ENCODE measurements at regions not wholly inside any gene's neighbourhood (a gene's known extent, or its start where the extent isn't known, plus 50 kb on each side); places are given as distances from the start of the nearest gene placed in this dataset.
A peak's percentile ranks its signal among the peaks of the same experiment; 100 is the strongest.

DNA sequence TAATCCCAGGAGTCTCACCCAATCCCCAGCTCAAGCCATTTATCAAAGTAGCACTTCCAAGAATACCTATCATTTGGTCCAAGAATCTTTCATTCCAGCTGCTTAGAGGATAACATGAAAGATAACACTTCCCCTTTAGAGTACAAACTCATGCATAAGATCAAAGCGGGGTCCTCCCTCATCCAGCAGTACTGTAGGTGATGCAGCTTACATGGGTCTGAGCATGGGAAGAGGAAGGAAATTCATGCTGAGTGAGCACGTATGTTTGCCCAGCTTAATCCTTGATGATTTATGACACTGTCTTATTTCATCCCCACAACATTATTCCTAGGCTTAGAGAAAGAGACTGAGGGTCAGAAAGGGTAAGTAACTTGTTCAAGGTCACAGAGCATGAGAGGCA, 167.1 kb upstream of the GJB5 start:
- no peaks in the 10 kb centered on the region for H3K27me3 ChIP-seq (replicated peaks; ENCODE audit: control insufficient read depth, insufficient read depth, low read length)
- H3K36me3 ChIP-seq (ENCODE audit: control insufficient read depth, insufficient read depth, low read length), result no peaks in the 10 kb centered on the region
- no peak overlapping the region for H3K4me3 ChIP-seq (replicated peaks; ENCODE audit: low read depth, low read length)
- TF ChIP-seq, protein P1, sequence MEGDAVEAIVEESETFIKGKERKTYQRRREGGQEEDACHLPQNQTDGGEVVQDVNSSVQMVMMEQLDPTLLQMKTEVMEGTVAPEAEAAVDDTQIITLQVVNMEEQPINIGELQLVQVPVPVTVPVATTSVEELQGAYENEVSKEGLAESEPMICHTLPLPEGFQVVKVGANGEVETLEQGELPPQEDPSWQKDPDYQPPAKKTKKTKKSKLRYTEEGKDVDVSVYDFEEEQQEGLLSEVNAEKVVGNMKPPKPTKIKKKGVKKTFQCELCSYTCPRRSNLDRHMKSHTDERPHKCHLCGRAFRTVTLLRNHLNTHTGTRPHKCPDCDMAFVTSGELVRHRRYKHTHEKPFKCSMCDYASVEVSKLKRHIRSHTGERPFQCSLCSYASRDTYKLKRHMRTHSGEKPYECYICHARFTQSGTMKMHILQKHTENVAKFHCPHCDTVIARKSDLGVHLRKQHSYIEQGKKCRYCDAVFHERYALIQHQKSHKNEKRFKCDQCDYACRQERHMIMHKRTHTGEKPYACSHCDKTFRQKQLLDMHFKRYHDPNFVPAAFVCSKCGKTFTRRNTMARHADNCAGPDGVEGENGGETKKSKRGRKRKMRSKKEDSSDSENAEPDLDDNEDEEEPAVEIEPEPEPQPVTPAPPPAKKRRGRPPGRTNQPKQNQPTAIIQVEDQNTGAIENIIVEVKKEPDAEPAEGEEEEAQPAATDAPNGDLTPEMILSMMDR (IDR thresholded peaks at IDR 0.05; ENCODE audit: insufficient read depth, low read length, poor library complexity, severe bottlenecking), result no peak
- no peak for DNase-seq (ENCODE audit: extremely low read depth, insufficient read length)

DNA sequence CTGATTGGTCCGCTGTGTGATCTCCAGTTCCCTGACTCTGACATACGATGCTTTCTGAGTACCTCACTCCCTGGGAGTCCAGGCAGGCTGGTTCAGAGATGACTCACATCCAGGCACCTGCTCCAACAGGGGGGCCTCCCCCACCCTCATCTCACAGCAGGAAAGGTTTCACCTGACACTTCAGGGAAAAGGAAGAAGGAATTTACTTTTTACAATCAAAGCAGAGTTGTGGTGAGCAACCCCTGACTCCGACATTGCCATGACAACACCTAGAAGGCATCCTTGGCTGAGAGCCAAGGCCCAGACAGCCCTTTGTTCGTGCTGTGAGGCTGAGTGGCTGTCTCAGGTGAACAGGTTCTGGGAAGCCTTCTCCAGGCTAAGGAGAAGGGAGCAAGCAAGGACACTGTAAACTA, 164.6 kb upstream of the GJB5 start:
- TF ChIP-seq, protein P1 (IDR thresholded peaks at IDR 0.05; ENCODE audit: insufficient read depth, low read length, poor library complexity, severe bottlenecking), result no peak
- Histone ChIP-seq H3K27me3 (replicated peaks; ENCODE audit: control insufficient read depth, insufficient read depth, low read length) (no peaks in the 10 kb centered on the region), H3K4me3 (replicated peaks; ENCODE audit: low read depth, low read length) (no peak overlapping the region), H3K36me3 (ENCODE audit: control insufficient read depth, insufficient read depth, low read length) (no peaks in the 10 kb centered on the region)
- no peak for DNase-seq (ENCODE audit: extremely low read depth, insufficient read length)

DNA sequence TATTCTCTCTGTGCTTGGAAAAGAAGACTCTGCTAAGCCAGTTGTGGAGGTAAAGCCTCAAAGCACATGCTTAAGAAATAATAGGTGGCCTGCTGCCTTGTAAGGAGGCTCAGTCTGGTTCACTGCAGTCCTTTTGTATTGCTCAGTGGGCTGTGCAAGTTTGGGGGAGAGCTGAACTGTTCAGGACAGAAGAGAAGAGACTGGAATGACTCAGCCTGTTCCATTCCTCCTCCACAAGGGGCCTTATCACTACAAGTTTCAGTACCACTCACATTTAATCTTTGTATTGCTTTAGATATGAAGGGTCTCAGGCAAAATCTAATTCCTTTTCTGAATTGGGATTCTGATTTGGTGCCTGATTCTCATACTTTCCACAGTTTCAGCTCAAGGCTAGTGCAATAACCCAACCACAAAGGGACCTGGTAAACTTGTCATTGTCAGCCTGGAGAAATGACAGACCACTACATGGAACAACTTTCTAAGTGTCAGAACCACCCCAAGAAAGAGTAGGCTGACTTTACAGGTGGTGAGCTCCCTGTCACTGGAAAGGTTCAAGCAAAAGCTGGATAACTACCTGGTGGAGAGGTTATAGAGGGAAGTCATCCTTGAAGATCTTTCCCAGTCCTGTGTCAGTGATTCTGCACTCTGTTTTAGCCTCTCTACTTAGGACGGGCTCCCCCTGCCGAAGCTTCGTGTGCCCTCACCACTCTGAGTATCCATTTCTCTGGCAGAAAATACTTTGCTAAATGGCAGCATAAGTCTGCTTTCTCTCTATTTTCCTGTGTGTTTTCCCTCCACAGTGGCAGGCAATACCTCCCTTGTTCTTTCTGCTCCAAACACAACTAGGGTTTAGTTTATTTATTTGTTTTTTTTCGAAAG, 162.9 kb upstream of the GJB5 start:
- no peak overlapping the region for H3K4me3 ChIP-seq (replicated peaks; ENCODE audit: low read depth, low read length)
- TF ChIP-seq, protein P1 (IDR thresholded peaks at IDR 0.05; ENCODE audit: insufficient read depth, low read length, poor library complexity, severe bottlenecking), result peak; percentile 21
- H3K27me3 ChIP-seq (replicated peaks; ENCODE audit: control insufficient read depth, insufficient read depth, low read length), result no peaks in the 10 kb centered on the region
- no peak for DNase-seq (ENCODE audit: extremely low read depth, insufficient read length)
- no peaks in the 10 kb centered on the region for H3K36me3 ChIP-seq (ENCODE audit: control insufficient read depth, insufficient read depth, low read length)

DNA sequence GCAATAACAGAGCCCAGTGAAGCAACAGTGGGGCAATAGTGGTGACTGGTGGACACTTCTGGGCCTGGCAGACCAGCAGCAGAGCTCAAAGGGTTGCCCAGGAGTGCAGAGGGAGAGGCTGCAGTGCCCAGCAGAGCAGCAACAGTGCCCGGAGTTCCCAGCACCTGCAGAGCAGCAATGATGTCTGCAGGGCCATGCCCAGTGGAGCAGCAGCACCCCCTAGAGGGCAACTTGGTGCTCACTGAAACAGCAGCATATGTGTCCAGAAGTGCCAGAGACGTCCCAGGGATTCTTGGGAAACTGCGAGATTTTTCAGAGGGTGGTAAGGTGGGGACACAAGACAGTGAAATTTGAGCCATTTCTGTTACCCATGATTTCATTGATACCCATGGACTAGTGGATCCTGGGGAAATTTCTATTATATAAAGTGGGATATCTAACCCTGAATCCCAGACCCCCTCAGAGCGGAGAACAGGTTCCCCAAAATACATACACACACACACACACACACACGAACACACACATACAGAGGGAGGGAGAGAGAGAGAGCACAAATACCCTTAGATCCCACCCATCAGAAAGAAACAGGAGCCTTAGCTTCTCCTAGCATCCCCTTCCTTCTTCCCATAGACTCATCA, 156.9 kb upstream of the GJB5 start:
- TF ChIP-seq, protein P1 (IDR thresholded peaks at IDR 0.05; ENCODE audit: insufficient read depth, low read length, poor library complexity, severe bottlenecking), result peak; percentile 96
- Histone ChIP-seq H3K36me3 (ENCODE audit: control insufficient read depth, insufficient read depth, low read length) (no peaks in the 10 kb centered on the region), H3K27me3 (replicated peaks; ENCODE audit: control insufficient read depth, insufficient read depth, low read length) (no peaks in the 10 kb centered on the region; the same call in 1 of the 2 replicates), H3K4me3 (replicated peaks; ENCODE audit: low read depth, low read length) (no peak overlapping the region)
- peak; percentile 24 for DNase-seq (ENCODE audit: extremely low read depth, insufficient read length)

DNA sequence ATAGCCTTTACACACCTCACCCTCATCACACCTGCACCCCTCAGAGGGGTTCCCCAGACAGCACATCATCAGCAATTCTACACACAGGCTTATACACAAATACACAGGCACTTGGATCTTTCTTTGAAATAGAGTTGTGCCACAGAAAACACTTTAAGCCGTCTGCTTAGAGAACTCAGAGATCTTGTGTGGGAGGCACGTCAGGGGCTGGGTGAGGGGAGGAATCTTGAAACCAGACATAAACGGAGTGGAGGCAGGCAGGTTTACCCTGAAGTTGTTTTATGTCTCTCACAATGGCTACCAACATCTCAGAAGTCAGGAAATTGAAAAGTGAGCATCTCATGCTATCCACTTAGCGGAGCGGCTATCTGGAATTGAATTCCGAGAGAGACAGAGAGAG, 151.9 kb upstream of the GJB5 start:
- H3K36me3 ChIP-seq (ENCODE audit: control insufficient read depth, insufficient read depth, low read length), result no peaks in the 10 kb centered on the region
- TF ChIP-seq, protein P1 (IDR thresholded peaks at IDR 0.05; ENCODE audit: insufficient read depth, low read length, poor library complexity, severe bottlenecking), result no peak

More for the DNA sequence above, 151.9 kb upstream of the GJB5 start:
- H3K27me3 ChIP-seq (replicated peaks; ENCODE audit: control insufficient read depth, insufficient read depth, low read length), result peaks cover 2% of the 10 kb centered on the region
- DNase-seq (ENCODE audit: extremely low read depth, insufficient read length), result no peak
- no peak overlapping the region for H3K4me3 ChIP-seq (replicated peaks; ENCODE audit: low read depth, low read length)

All from GM06990 (cell line).